C4-2B (cell line): ENCODE measurements at regions not wholly inside any gene's neighbourhood (a gene's known extent, or its start where the extent isn't known, plus 50 kb on each side); places are given as distances from the start of the nearest gene placed in this dataset.

Experiments used
- H3K27ac ChIP-seq: fragments of 450-650 bp; 2 replicates; pipeline ENCODE4 v1.5.1; 2017
- ZFX ChIP-seq: fragments of 450-650 bp; IDR thresholded peaks from 2 replicates; pipeline ENCODE4 v1.6.1; 2017
- TF ChIP-seq, protein P1 (sequence below): fragments of 450-650 bp; conservative IDR thresholded peaks from 2 replicates; pipeline ENCODE4 v1.5.1; 2017; ENCODE audit warnings: mild to moderate bottlenecking

DNA sequence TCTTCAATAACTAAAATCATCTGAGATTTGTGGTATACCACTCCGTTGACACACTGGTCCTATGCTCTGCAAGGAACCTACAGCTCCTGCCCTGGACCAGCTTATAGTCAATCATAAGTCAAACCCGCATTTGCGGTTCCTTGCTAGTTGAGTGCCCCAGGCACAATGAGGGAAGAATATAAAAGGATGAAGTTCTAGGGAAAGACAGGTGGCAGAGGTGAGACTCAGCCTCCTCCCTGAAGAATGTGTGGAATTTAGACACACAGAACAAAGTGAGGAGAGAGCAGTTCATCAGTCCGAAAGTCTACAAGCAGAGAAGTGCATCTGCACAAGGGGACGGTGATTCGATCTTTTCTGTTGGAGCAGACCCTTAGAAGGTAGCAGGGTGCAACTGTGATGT is 615.0 kb upstream of the FANCL start:
- no peak overlapping the region for H3K27ac ChIP-seq
- TF ChIP-seq, protein P1, sequence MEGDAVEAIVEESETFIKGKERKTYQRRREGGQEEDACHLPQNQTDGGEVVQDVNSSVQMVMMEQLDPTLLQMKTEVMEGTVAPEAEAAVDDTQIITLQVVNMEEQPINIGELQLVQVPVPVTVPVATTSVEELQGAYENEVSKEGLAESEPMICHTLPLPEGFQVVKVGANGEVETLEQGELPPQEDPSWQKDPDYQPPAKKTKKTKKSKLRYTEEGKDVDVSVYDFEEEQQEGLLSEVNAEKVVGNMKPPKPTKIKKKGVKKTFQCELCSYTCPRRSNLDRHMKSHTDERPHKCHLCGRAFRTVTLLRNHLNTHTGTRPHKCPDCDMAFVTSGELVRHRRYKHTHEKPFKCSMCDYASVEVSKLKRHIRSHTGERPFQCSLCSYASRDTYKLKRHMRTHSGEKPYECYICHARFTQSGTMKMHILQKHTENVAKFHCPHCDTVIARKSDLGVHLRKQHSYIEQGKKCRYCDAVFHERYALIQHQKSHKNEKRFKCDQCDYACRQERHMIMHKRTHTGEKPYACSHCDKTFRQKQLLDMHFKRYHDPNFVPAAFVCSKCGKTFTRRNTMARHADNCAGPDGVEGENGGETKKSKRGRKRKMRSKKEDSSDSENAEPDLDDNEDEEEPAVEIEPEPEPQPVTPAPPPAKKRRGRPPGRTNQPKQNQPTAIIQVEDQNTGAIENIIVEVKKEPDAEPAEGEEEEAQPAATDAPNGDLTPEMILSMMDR = no peak
- no peak for TF ChIP-seq ZFX

DNA sequence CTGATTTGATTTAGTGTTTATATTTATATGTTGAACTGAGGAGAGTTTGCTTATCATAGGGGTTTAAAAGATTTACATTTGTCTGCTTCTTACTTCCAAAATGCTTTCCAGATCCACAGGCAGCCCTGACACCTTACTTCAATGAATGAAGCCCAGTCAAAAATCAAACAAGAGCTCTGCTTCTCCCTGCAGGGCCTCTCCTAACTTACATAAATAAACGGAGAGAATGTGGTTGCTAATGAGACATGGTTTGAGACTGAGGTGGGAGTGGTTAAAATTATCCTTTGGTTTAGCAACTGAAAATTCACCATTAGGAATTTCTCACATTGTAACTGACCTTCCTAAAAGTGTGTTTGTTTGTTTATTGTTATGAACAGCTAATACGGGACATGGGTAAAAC is 612.3 kb upstream of the FANCL start:
- no peak overlapping the region for H3K27ac ChIP-seq
- TF ChIP-seq ZFX = no peak
- TF ChIP-seq, protein P1 = no peak

DNA sequence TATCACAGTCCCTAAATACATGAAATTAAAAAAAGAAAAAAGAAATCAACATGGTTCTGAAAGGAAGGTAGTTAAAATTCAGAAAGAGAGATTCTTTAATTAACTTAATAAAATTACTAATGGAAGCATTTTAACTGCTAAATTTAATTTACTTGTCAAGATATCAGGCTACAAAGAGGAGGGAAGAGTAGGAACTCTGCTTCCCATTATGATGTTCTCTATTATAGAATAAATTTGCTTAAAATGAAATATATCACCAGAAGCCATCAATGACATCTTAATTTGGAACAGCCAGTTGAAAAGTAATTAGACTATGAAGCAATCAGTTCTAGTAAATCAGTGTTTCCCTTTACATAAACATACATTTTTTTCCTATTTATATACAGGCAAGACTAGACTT is 611.8 kb upstream of the FANCL start:
- no peak overlapping the region for H3K27ac ChIP-seq
- TF ChIP-seq, protein P1 = no peak
- TF ChIP-seq ZFX = no peak

DNA sequence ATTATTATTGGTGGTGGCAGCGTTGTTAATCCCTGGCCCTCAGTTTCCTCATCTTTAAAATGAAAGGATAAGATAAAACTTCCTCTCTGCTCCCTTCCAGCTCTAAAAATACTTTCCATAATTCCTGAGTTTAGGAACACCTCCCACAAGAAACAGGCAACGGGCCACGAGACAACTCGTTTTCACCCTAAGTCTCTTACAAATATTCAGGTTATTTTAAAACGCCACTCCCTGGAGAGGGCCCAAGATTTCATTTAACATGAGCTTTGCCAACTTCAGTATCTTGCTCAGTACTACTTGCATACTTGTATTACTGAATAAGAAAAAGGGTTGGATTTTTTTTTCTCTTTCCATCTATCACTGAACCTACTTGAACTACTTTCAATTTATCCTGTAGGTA is 611.1 kb upstream of the FANCL start:
- no peak overlapping the region for H3K27ac ChIP-seq
- TF ChIP-seq, protein P1 = no peak
- TF ChIP-seq ZFX = no peak

DNA sequence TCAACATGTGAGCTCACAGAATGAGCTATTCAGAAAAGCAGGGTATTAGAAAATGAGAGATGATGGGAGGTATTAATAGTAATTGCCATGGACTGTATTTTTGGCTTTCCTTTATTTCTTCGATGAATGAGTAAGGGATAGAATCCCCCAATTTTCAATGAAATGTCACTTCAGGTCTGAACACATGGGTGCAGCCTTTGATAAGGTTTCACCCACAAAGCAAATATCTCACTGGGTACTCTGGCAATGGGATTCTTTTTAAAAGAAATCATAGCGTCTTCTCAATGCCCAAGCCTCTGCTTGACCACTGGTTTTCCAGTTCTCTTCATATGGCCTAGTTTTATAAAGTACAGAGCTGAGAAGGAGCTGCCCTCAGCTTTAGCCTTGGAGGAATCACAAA is 610.5 kb upstream of the FANCL start:
- H3K27ac ChIP-seq = no peak overlapping the region
- TF ChIP-seq, protein P1 = no peak
- no peak for TF ChIP-seq ZFX

DNA sequence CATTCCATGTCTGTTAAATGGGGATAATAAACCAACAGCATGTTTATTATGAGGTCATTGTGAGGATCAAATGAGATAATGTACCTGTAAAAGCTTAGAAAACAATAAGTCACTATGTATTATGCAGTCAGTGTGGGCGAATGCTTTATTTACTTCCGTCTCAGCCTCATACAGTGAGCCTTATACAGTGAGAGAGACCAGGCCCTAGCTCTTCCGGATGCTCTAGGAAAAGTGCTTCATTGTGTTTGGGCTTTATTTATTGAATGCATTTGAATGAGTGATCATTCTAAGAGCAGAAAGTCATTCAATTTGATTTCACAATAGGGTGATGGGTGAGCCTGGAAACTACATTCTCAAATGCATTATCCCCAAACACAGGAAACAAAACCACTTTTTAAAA is 603.9 kb upstream of the FANCL start:
- TF ChIP-seq, protein P1 = no peak
- TF ChIP-seq ZFX = no peak
- H3K27ac ChIP-seq = no peak overlapping the region

DNA sequence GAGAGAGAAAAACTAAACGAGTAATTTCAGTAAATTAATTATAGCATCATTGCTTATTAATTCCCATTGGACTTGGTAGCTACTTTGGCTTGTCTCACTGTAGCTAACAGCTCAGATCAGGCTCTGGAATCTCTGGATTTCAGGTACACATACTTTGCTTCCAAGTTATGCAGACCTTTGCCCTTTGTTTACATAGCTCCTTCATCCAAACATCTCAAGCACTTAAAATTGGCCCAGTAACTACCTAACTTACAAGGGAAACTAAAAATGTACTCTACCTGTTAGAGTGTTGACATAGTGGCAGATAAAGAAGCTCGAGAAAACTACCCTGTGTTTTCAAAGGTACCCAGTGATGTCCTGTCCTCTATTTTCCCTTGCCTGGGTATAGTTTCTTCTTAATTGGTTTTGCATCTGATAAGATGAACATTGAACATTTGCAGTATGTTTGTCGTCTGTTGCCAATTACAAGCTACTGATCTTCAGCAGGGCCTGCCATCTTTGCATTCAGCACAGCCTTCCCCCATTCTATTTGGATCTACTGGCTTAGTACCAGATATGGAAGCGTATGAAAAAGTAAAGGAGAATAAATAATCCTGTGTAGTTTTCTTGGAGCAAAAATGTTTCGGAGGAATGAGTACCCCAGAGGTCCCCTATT is 601.5 kb upstream of the FANCL start:
- no peak overlapping the region for H3K27ac ChIP-seq
- no peak for TF ChIP-seq ZFX
- TF ChIP-seq, protein P1 = no peak
